GM12878 (cell line): ENCODE measurements at regions not wholly inside any gene's neighbourhood (a gene's known extent, or its start where the extent isn't known, plus 50 kb on each side); places are given as distances from the start of the nearest gene placed in this dataset.

ENCODE experiments used
- ATAC-seq: fragments of 200-7000 bp; cut with Tn5 transposase; 3 replicates; pipeline ENCODE4 v1.9.1; 2020; ENCODE audit warnings: mild to moderate bottlenecking, moderate library complexity
- BruUV-seq: library from RNA; stranded (reverse); fragments of 400-500 nt; replicated peaks from 2 replicates; lab custom pipeline; 2021; lab: Mats Ljungman, UMichigan
- CTCF ChIA-PET: fragments of 300-600 bp; sonication (Branson Sonifier 250); formaldehyde crosslinking; extraction: SDS; loops from one replicate; lab custom pipeline; 2021; ENCODE audit warnings: inconsistent platforms; lab: Yijun Ruan, JAX
- POLR2A ChIA-PET: fragments of 350-600 bp; formaldehyde crosslinking; extraction: SDS; loops from one replicate; lab custom pipeline; 2021; ENCODE audit warnings: inconsistent platforms; lab: Charles Lee
- RAD21 ChIA-PET: fragments of 300-600 bp; sonication (Branson Sonifier 250); formaldehyde crosslinking; loops from one replicate; lab custom pipeline; 2023; ENCODE audit warnings: antibody characterized with exemption; ENCODE audit not compliant: unreplicated experiment; lab: Charles Lee
- SMC1A ChIA-PET: fragments of 300-600 bp; sonication (Branson Sonifier 250); formaldehyde crosslinking; loops from one replicate; lab custom pipeline; 2023; ENCODE audit not compliant: unreplicated experiment, uncharacterized antibody; lab: Charles Lee
- DNase-seq: peaks from one replicate; pipeline ENCODE4 v3.0.0-alpha.2; 2011; ENCODE audit warnings: low read depth, low spot score
- FAIRE-seq: peaks from 3 replicates; lab custom pipeline; 2011; peaks lifted over from hg19 to GRCh38; lab: Jason Lieb, UNC
- H2AFZ ChIP-seq: 2 replicates; pipeline ENCODE4 v1.6.0; 2011; ENCODE audit warnings: low read depth, low read length, control low read depth; ENCODE audit not compliant: control insufficient read depth
- H3K27ac ChIP-seq: 2 replicates; pipeline ENCODE4 v1.5.1; 2011; ENCODE audit warnings: control low read depth; ENCODE audit not compliant: control insufficient read depth, insufficient read depth
- H3K27me3 ChIP-seq, 2 experiments: replicated peaks in 1 of 2; 2 replicates each; pipeline versions ENCODE4 v1.6.0 to v1.6.1; 2011; ENCODE audit warnings: low read length in 1 of 2; ENCODE audit not compliant: control insufficient read depth in 2 of 2, insufficient read depth in 2 of 2
- H3K36me3 ChIP-seq, 2 experiments: 2 replicates each; pipeline ENCODE4 v1.5.1; 2011; ENCODE audit warnings: low read length in 1 of 2; ENCODE audit not compliant: control insufficient read depth in 2 of 2, insufficient read depth in 2 of 2
- H3K4me1 ChIP-seq: 2 replicates; pipeline ENCODE4 v1.6.1; 2011; ENCODE audit warnings: mild to moderate bottlenecking, low read length, moderate library complexity, mixed read lengths; ENCODE audit not compliant: control insufficient read depth, insufficient read depth
- H3K4me2 ChIP-seq: 2 replicates; pipeline ENCODE4 v1.6.0; 2011; ENCODE audit warnings: control low read depth; ENCODE audit not compliant: control insufficient read depth, insufficient read depth
- H3K4me3 ChIP-seq: fragments of 200-600 bp; sonication (generic); 2 replicates; pipeline ENCODE4 v1.5.1; 2016
- H3K79me2 ChIP-seq: 2 replicates; pipeline ENCODE4 v1.6.0; 2011; ENCODE audit warnings: low read length; ENCODE audit not compliant: control insufficient read depth, insufficient read depth
- H3K9ac ChIP-seq: 2 replicates; pipeline ENCODE4 v1.8.0; 2011; ENCODE audit warnings: low read length, control low read depth, mixed read lengths; ENCODE audit not compliant: control insufficient read depth, insufficient read depth
- H3K9me3 ChIP-seq: replicated peaks from 3 replicates; pipeline ENCODE4 v1.5.1; 2011; ENCODE audit warnings: mild to moderate bottlenecking, low read length; ENCODE audit not compliant: control insufficient read depth, insufficient read depth
- H4K20me1 ChIP-seq: 2 replicates; pipeline ENCODE4 v1.6.0; 2011; ENCODE audit not compliant: control insufficient read depth, insufficient read depth
- CBX3 ChIP-seq: fragments of 200-600 bp; sonication (generic); IDR thresholded peaks from 2 replicates; pipeline ENCODE4 v1.6.1; 2016; ENCODE audit warnings: low read depth, borderline replicate concordance
- CHD4 ChIP-seq: fragments of 200-600 bp; sonication (generic); IDR thresholded peaks from 2 replicates; pipeline ENCODE4 v1.6.1; 2016; ENCODE audit warnings: mild to moderate bottlenecking
- MXI1 ChIP-seq: fragments of 150-350 bp; IDR thresholded peaks from 2 replicates; pipeline ENCODE4 v1.6.1; 2011; ENCODE audit warnings: low read depth, mild to moderate bottlenecking, inconsistent platforms, low read length, improper control_type of control experiment
- PML ChIP-seq: IDR thresholded peaks from 2 replicates; pipeline ENCODE4 v1.6.1; 2012; ENCODE audit warnings: low read length, inconsistent platforms
- RBBP5 ChIP-seq: fragments of 200-600 bp; sonication (generic); conservative IDR thresholded peaks from 2 replicates; pipeline ENCODE4 v1.6.1; 2016
- SPI1 ChIP-seq: IDR thresholded peaks from 2 replicates; pipeline ENCODE4 v1.6.1; 2011; ENCODE audit warnings: low read depth, mild to moderate bottlenecking, low read length, moderate library complexity, borderline replicate concordance; ENCODE audit not compliant: insufficient read depth
- WRNIP1 ChIP-seq: IDR thresholded peaks from 2 replicates; pipeline ENCODE4 v1.6.1; 2011; ENCODE audit warnings: low read depth, low read length, improper control_type of control experiment, borderline replicate concordance
- ZZZ3 ChIP-seq: IDR thresholded peaks from 2 replicates; pipeline ENCODE4 v1.6.1; 2011; ENCODE audit warnings: low read depth; ENCODE audit not compliant: control insufficient read depth, insufficient read length
- in situ Hi-C: fragments of 300-500 bp; cut with MboI; formaldehyde crosslinking; loops from 9 replicates; pipeline ENCODE4 v1.14.3; 2018; ENCODE audit warnings: mixed read lengths
- intact Hi-C: fragments of 100-400 bp; cut with micrococcal nuclease; formaldehyde crosslinking; loops from one replicate; pipeline ENCODE4 v1.14.2; 2022; ENCODE audit not compliant: unreplicated experiment
- TF ChIP-seq, protein P1 (sequence below): fragments of 450-650 bp; IDR thresholded peaks from 2 replicates; pipeline ENCODE4 v1.6.1; 2017; ENCODE audit warnings: borderline replicate concordance

DNA sequence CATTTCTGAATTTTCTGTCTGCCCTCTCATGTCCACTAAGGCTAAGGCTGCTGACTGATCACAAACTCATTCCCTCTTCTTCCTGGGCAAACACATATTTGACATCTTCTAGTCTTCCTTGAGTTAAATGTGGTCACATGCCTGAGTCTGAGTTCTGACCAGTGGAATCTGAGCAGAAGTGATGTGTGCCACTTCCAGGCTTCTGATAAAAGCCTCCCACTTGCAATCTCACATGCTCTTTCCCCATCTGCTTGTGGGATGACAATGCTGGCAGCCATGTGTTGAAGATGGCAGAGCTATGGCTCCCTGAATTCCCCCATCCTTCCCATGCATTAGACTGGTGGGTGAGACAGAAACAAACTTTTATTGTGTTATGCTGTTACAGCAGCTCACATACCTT lies 149.9 kb upstream of the ZNF648 start:
- FAIRE-seq = no peak
- CTCF ChIA-PET = interaction anchor here (1.1 kb wide), 1 partner anchor 14 kb away, joined by 3 read pairs; no protein-coding TSS in a partner anchor
- Histone ChIP-seq H3K9me3 (no peaks in the 10 kb centered on the region), H3K36me3 (no peaks in the 10 kb centered on the region), H3K27me3 (no peaks in the 10 kb centered on the region; a peak in 1 of 4 replicates), H2AFZ (no peak overlapping the region), H3K4me3 (no peak overlapping the region), H3K4me1 (no peaks in the 10 kb centered on the region), H3K4me2 (no peak overlapping the region), H3K79me2 (no peaks in the 10 kb centered on the region), H3K9ac (no peak overlapping the region), H4K20me1 (no peaks in the 10 kb centered on the region), H3K27ac (no peak overlapping the region)
- ATAC-seq = no peak
- RAD21 ChIA-PET = no interaction called here
- in situ Hi-C loops (no loop called here), intact Hi-C loops (no loop called here)
- POLR2A ChIA-PET = interaction anchor here (0.5 kb wide), 1 partner anchor 1015 kb away, joined by 5 read pairs; no protein-coding TSS in a partner anchor
- no TSS peak for BruUV-seq
- no peak for DNase-seq
- SMC1A ChIA-PET = interaction anchor here (1.0 kb wide), 1 partner anchor 67 kb away, joined by 3 read pairs; no protein-coding TSS in a partner anchor
- TF ChIP-seq PML = no peak
- TF ChIP-seq MXI1 = no peak
- no peak for TF ChIP-seq CHD4
- TF ChIP-seq ZZZ3 = no peak
- no peak for TF ChIP-seq CBX3
- TF ChIP-seq WRNIP1 = no peak
- TF ChIP-seq RBBP5 = no peak
- TF ChIP-seq SPI1 = no peak
- TF ChIP-seq, protein P1, sequence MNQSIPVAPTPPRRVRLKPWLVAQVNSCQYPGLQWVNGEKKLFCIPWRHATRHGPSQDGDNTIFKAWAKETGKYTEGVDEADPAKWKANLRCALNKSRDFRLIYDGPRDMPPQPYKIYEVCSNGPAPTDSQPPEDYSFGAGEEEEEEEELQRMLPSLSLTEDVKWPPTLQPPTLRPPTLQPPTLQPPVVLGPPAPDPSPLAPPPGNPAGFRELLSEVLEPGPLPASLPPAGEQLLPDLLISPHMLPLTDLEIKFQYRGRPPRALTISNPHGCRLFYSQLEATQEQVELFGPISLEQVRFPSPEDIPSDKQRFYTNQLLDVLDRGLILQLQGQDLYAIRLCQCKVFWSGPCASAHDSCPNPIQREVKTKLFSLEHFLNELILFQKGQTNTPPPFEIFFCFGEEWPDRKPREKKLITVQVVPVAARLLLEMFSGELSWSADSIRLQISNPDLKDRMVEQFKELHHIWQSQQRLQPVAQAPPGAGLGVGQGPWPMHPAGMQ = no peak
